ENCODE measurements at regions not wholly inside any gene's neighbourhood (a gene's known extent, or its start where the extent isn't known, plus 50 kb on each side); places are given as distances from the start of the nearest gene placed in this dataset.
A peak's percentile ranks its signal among the peaks of the same experiment; 100 is the strongest.

- H3K27me3 ChIP-seq (ENCODE audit: control insufficient read depth in 2 of 2, insufficient read depth in 2 of 2, low read length in 2 of 2): no peaks in the 10 kb centered on the region
- ChIA-PET POLR2A (no interaction called here), CTCF (ENCODE audit: low intra/inter-chr PET ratio) (no interaction called here)
- 3% methylated on average over 2 of the region's 2 CpGs for WGBS (ENCODE audit: insufficient coverage, low coverage, missing lambda C conversion rate)
- no peak for FAIRE-seq
- in situ Hi-C loops (cut with MboI) (no loop called here), intact Hi-C loops (cut with micrococcal nuclease) (no loop called here)
- DNase-seq (ENCODE audit: extremely low read depth in 1 of 4, low spot score in 3 of 4): no peak
- H3K79me2 ChIP-seq (ENCODE audit: control insufficient read depth, insufficient read depth, low read length): no peaks in the 10 kb centered on the region
- no peak for ATAC-seq
- no peak overlapping the region for H3K4me3 ChIP-seq
- no TSS peak for BruUV-seq (replicated peaks)
- H3K4me2 ChIP-seq (ENCODE audit: insufficient read depth, low read length): no peak overlapping the region
- no peak for TF ChIP-seq BCOR (IDR thresholded peaks at IDR 0.05)
- no peak for TF ChIP-seq HMGXB4 (CRISPR knock-in tag; IDR thresholded peaks at IDR 0.05)
- peak; percentile 45; the same call in 1 of the 2 replicates for TF ChIP-seq MAFG (tag; conservative IDR thresholded peaks at IDR 0.05)
- no peak for TF ChIP-seq RFX5 (IDR thresholded peaks at IDR 0.05; ENCODE audit: low read depth, low read length)
- TF ChIP-seq MAFK (IDR thresholded peaks at IDR 0.05; ENCODE audit: low read length): peak; percentile 27; the same call in 1 of the 2 replicates
- TF ChIP-seq MAFF (IDR thresholded peaks at IDR 0.05; ENCODE audit: low read length): peak; percentile 24; the same call in 1 of the 2 replicates
- peak; percentile 69; the same call in 1 of the 2 replicates for TF ChIP-seq ZNF316 (IDR thresholded peaks at IDR 0.05)
- TF ChIP-seq MEF2D (tag; conservative IDR thresholded peaks at IDR 0.05; ENCODE audit: low read depth): no peak
- TF ChIP-seq KLF16 (IDR thresholded peaks at IDR 0.05): no peak
- no peak for TF ChIP-seq PHF8 (IDR thresholded peaks at IDR 0.05; ENCODE audit: borderline replicate concordance, low read length)
- TF ChIP-seq CEBPB (tag; IDR thresholded peaks at IDR 0.05): no peak
- no peak for TF ChIP-seq ZNF274 (IDR thresholded peaks at IDR 0.05; ENCODE audit: borderline replicate concordance, low read depth, low read length)
- TF ChIP-seq C11orf30 (IDR thresholded peaks at IDR 0.05; ENCODE audit: low read depth): peak; percentile 41; the same call in 1 of the 2 replicates
- TF ChIP-seq MTF1 (CRISPR knock-in tag; IDR thresholded peaks at IDR 0.05; ENCODE audit: borderline replicate concordance): no peak
- no peaks in the 10 kb centered on the region for H3K9me1 ChIP-seq (ENCODE audit: control insufficient read depth, insufficient read depth, low read length)
- no peak overlapping the region for H3K27ac ChIP-seq (ENCODE audit: extremely low read depth, low read depth, low read length)
- H2AFZ ChIP-seq (ENCODE audit: low read depth, low read length): no peak overlapping the region
- H3K9ac ChIP-seq (ENCODE audit: insufficient read depth in 1 of 2, low read depth in 2 of 2, low read length in 2 of 2): no peak overlapping the region
- no peaks in the 10 kb centered on the region for H3K9me3 ChIP-seq (replicated peaks; ENCODE audit: control insufficient read depth, insufficient read depth, low read depth, low read length)
- H4K20me1 ChIP-seq (replicated peaks; ENCODE audit: control insufficient read depth, insufficient read depth, low read length): no peaks in the 10 kb centered on the region
- no peaks in the 10 kb centered on the region for H3K4me1 ChIP-seq (replicated peaks in 1 of 2; ENCODE audit: control insufficient read depth in 2 of 2, insufficient read depth in 2 of 2, low read length in 2 of 2)
- H3K36me3 ChIP-seq (ENCODE audit: control insufficient read depth, insufficient read depth, low read length): no peaks in the 10 kb centered on the region
These were observed 58.1 kb upstream of the TTC14 start for GRCh38 chr3:180543877-180544276.
